Keratinocyte (primary cell): ENCODE measurements at regions not wholly inside any gene's neighbourhood (a gene's known extent, or its start where the extent isn't known, plus 50 kb on each side); places are given as distances from the start of the nearest gene placed in this dataset.

Source experiments
- DNase-seq: peaks from one replicate; pipeline ENCODE4 v3.0.0-alpha.2; 2011; ENCODE audit warnings: low read depth, missing footprints, low spot score
- FAIRE-seq: peaks from 2 replicates; lab custom pipeline; 2011; peaks lifted over from hg19 to GRCh38; lab: Jason Lieb, UNC
- H2AFZ ChIP-seq: 2 replicates; pipeline ENCODE4 v1.6.0; 2012; ENCODE audit warnings: low read length, control low read depth, inconsistent platforms; ENCODE audit not compliant: control insufficient read depth
- H3K27ac ChIP-seq: 2 replicates; pipeline ENCODE4 v1.5.1; 2011; ENCODE audit warnings: low read length; ENCODE audit not compliant: control insufficient read depth, insufficient read depth
- H3K27me3 ChIP-seq: 3 replicates; pipeline ENCODE4 v1.6.0; 2011; ENCODE audit warnings: low read length; ENCODE audit not compliant: control insufficient read depth, insufficient read depth; ENCODE audit errors: extremely low read depth
- H3K36me3 ChIP-seq, 2 experiments: 2 replicates in 1 of 2; 3 replicates in 1 of 2; pipeline ENCODE4 v1.5.1; 2011; ENCODE audit warnings: low read length in 2 of 2, mild to moderate bottlenecking in 1 of 2; ENCODE audit not compliant: control insufficient read depth in 2 of 2, insufficient read depth in 2 of 2; ENCODE audit errors: extremely low read depth in 1 of 2
- H3K4me1 ChIP-seq: 3 replicates; pipeline ENCODE4 v1.5.1; 2011; ENCODE audit warnings: low read length; ENCODE audit not compliant: control insufficient read depth, insufficient read depth; ENCODE audit errors: extremely low read depth
- H3K4me2 ChIP-seq: 3 replicates; pipeline ENCODE4 v1.6.0; 2011; ENCODE audit warnings: low read depth, low read length; ENCODE audit not compliant: control insufficient read depth, insufficient read depth; ENCODE audit errors: extremely low read depth
- H3K4me3 ChIP-seq, 3 experiments: fragments of 200-600 bp in 1 of 3; sonication (generic) in 1 of 3; 2 replicates in 2 of 3; 3 replicates in 1 of 3; pipeline ENCODE4 v1.5.1; 2011 to 2016; ENCODE audit warnings: low read length in 3 of 3, mild to moderate bottlenecking in 3 of 3, control low read depth in 2 of 3, inconsistent platforms in 1 of 3, low read depth in 1 of 3, mixed read lengths in 1 of 3, mixed run types in 1 of 3, moderate library complexity in 1 of 3; ENCODE audit not compliant: control insufficient read depth in 2 of 3, insufficient read depth in 2 of 3; ENCODE audit errors: extremely low read depth in 1 of 3
- H3K79me2 ChIP-seq: 2 replicates; pipeline ENCODE4 v1.6.0; 2012; ENCODE audit warnings: low read length; ENCODE audit not compliant: control insufficient read depth, insufficient read depth
- H3K9ac ChIP-seq: 3 replicates; pipeline ENCODE4 v1.6.0; 2011; ENCODE audit warnings: low read length; ENCODE audit not compliant: control insufficient read depth, insufficient read depth; ENCODE audit errors: extremely low read depth
- H3K9me1 ChIP-seq: 3 replicates; pipeline ENCODE4 v1.6.0; 2011; ENCODE audit warnings: low read length; ENCODE audit not compliant: control insufficient read depth, insufficient read depth; ENCODE audit errors: extremely low read depth
- H3K9me3 ChIP-seq: 2 replicates; pipeline ENCODE4 v1.5.1; 2012; ENCODE audit warnings: low read depth, low read length; ENCODE audit not compliant: control insufficient read depth
- H4K20me1 ChIP-seq: 3 replicates; pipeline ENCODE4 v1.6.0; 2011; ENCODE audit warnings: low read length; ENCODE audit not compliant: control insufficient read depth, insufficient read depth; ENCODE audit errors: extremely low read depth
- CTCF ChIP-seq, 3 experiments: IDR thresholded peaks in 1 of 3; conservative IDR thresholded peaks in 1 of 3; optimal IDR thresholded peaks in 1 of 3; 2 replicates in 2 of 3; 3 replicates in 1 of 3; pipeline versions ENCODE3 to v1.5.1; 2011; ENCODE audit warnings: low read length in 3 of 3, mild to moderate bottlenecking in 3 of 3, moderate library complexity in 2 of 3, control low read depth in 1 of 3, inconsistent platforms in 1 of 3; ENCODE audit not compliant: insufficient read depth in 2 of 3; ENCODE audit errors: extremely low read depth in 1 of 3
- EZH2 ChIP-seq: IDR thresholded peaks from one replicate; pipeline ENCODE4 v1.6.1; 2012; ENCODE audit warnings: inconsistent platforms, mild to moderate bottlenecking, low read length, moderate library complexity
- dilution Hi-C: fragments of 300-500 bp; cut with MboI; formaldehyde crosslinking; loops from one replicate; pipeline ENCODE4 v1.7.0; 2020; ENCODE audit warnings: low sequenced_read_pairs; ENCODE audit not compliant: extremely low pct_ligation_motif_present

DNA sequence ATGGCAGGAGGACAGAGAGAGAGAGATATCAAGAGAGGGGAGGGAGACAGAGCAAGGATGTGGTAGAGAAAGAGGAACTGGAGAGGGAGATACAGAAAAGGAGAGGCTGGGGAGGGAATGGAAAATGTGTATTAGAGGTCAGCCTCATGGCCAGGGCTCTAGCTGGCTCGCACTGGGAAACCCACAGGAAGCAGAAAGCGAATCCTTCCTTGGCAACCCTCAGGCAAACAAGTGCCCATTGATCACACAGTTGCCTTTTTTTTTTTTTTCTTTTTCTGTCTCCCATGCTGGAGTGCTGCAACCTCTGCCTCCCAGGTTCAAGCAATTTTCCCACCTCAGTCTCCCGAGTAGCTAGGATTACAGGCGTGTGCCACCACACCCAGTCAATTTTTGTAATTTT lies 391.2 kb downstream of the TYW1 start:
- FAIRE-seq (no peak), DNase-seq (no peak)
- Histone ChIP-seq H3K27me3 (no peaks in the 10 kb centered on the region), H3K36me3 (no peaks in the 10 kb centered on the region), H2AFZ (no peak overlapping the region), H3K79me2 (no peaks in the 10 kb centered on the region), H3K9me3 (no peaks in the 10 kb centered on the region), H3K9me1 (no peaks in the 10 kb centered on the region), H3K9ac (no peak overlapping the region), H3K4me1 (no peaks in the 10 kb centered on the region), H3K4me2 (no peak overlapping the region), H3K4me3 (no peak overlapping the region), H3K27ac (no peak overlapping the region), H4K20me1 (no peaks in the 10 kb centered on the region)
- dilution Hi-C loops = no loop called here
- TF ChIP-seq CTCF (optimal IDR thresholded peaks at IDR 0.05 in 1 of 3, IDR thresholded peaks at IDR 0.05 in 1 of 3, conservative IDR thresholded peaks at IDR 0.05 in 1 of 3; ENCODE audit: extremely low read depth in 1 of 3, insufficient read depth in 2 of 3, low read length in 3 of 3) (no peak), EZH2 (no peak)

DNA sequence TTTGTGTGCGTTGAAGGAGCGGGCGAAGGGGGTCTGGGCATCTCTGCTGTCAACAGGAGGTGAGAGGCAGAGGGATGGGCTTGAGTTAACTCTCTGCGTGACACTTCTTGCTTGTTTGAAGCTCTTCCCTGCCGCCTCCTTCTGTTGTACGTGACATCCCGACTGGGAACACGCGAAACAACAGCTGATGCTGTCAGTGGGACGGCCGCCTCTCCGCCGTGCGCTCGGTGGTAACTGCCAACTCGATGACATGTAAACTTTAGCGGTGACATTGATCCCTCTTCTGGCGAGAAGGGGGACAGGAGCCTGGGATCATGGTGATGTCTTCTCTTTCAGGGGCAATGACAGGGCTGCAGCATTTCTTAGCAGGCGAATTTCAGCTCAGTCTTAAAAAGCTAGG lies 394.5 kb downstream of the TYW1 start:
- Histone ChIP-seq H3K4me1 (no peaks in the 10 kb centered on the region), H3K36me3 (no peaks in the 10 kb centered on the region), H4K20me1 (no peaks in the 10 kb centered on the region), H3K79me2 (no peaks in the 10 kb centered on the region), H3K9me1 (no peaks in the 10 kb centered on the region), H3K27ac (no peak overlapping the region), H2AFZ (no peak overlapping the region), H3K9ac (no peak overlapping the region), H3K9me3 (no peaks in the 10 kb centered on the region), H3K4me3 (no peak overlapping the region), H3K27me3 (no peaks in the 10 kb centered on the region), H3K4me2 (no peak overlapping the region)
- dilution Hi-C loops = no loop called here
- DNase-seq (no peak), FAIRE-seq (no peak)
- TF ChIP-seq EZH2 (no peak), CTCF (optimal IDR thresholded peaks at IDR 0.05 in 1 of 3, IDR thresholded peaks at IDR 0.05 in 1 of 3, conservative IDR thresholded peaks at IDR 0.05 in 1 of 3; ENCODE audit: extremely low read depth in 1 of 3, insufficient read depth in 2 of 3, low read length in 3 of 3) (no peak)
